Bronchial epithelial cell (primary cell): ENCODE measurements at regions not wholly inside any gene's neighbourhood (a gene's known extent, or its start where the extent isn't known, plus 50 kb on each side); places are given as distances from the start of the nearest gene placed in this dataset.

Experiments
- DNase-seq: peaks from one replicate; pipeline ENCODE4 v3.0.0-alpha.2; 2010; ENCODE audit warnings: low read depth
- FAIRE-seq: peaks from 2 replicates; lab custom pipeline; 2011; peaks lifted over from hg19 to GRCh38; lab: Jason Lieb, UNC
- H3K27me3 ChIP-seq: 2 replicates; pipeline ENCODE4 v1.5.1; 2011; ENCODE audit warnings: low read length; ENCODE audit not compliant: control insufficient read depth, insufficient read depth
- H3K36me3 ChIP-seq: 2 replicates; pipeline ENCODE4 v1.5.1; 2011; ENCODE audit warnings: low read length; ENCODE audit not compliant: control insufficient read depth, insufficient read depth
- H3K4me3 ChIP-seq: 2 replicates; pipeline ENCODE4 v1.5.1; 2011; ENCODE audit warnings: mild to moderate bottlenecking, low read depth, low read length, control low read depth
- CTCF ChIP-seq: IDR thresholded peaks from 2 replicates; pipeline ENCODE4 v1.5.1; 2011; ENCODE audit warnings: mild to moderate bottlenecking, moderate library complexity, low read length, control low read depth, inconsistent platforms; ENCODE audit not compliant: insufficient read depth, severe bottlenecking

- no peaks in the 10 kb centered on the region for H3K36me3 ChIP-seq
- no peak for TF ChIP-seq CTCF
- no peak overlapping the region for H3K4me3 ChIP-seq
- H3K27me3 ChIP-seq: no peaks in the 10 kb centered on the region
- DNase-seq (no peak), FAIRE-seq (no peak)
These were observed 73.8 kb upstream of the PCSK6 start for GRCh38 chr15:101563176-101563796.

GRCh38 chr15:101562428-101563059 is 73.0 kb upstream of the PCSK6 start:
- DNase-seq: no peak
- Histone ChIP-seq H3K4me3 (no peak overlapping the region), H3K27me3 (no peaks in the 10 kb centered on the region), H3K36me3 (no peaks in the 10 kb centered on the region)
- no peak for TF ChIP-seq CTCF
- peak; percentile 52 for FAIRE-seq

GRCh38 chr15:101561584-101561906 is 72.0 kb upstream of the PCSK6 start:
- Histone ChIP-seq H3K27me3 (no peaks in the 10 kb centered on the region), H3K36me3 (no peaks in the 10 kb centered on the region), H3K4me3 (no peak overlapping the region)
- TF ChIP-seq CTCF: no peak
- DNase-seq (no peak), FAIRE-seq (no peak)

- DNase-seq (no peak), FAIRE-seq (no peak)
- Histone ChIP-seq H3K27me3 (no peaks in the 10 kb centered on the region), H3K36me3 (no peaks in the 10 kb centered on the region), H3K4me3 (no peak overlapping the region)
- TF ChIP-seq CTCF: no peak
These were observed 71.4 kb upstream of the PCSK6 start for GRCh38 chr15:101560722-101561583.

GRCh38 chr15:101559952-101560351 is 70.4 kb upstream of the PCSK6 start:
- Histone ChIP-seq H3K27me3 (no peaks in the 10 kb centered on the region), H3K36me3 (no peaks in the 10 kb centered on the region), H3K4me3 (no peak overlapping the region)
- DNase-seq (no peak), FAIRE-seq (no peak)
- no peak for TF ChIP-seq CTCF
